ENCODE measurements at regions not wholly inside any gene's neighbourhood (a gene's known extent, or its start where the extent isn't known, plus 50 kb on each side); places are given as distances from the start of the nearest gene placed in this dataset.

GRCh38 chr3:72698154-72698917 lies 149.9 kb downstream of the SHQ1 start:
- FAIRE-seq, result no peak
- DNase-seq (ENCODE audit: extremely low spot score, insufficient read length, low read depth), result no peak

GRCh38 chr3:72697717-72698116 lies 150.5 kb downstream of the SHQ1 start:
- FAIRE-seq, result no peak
- no peak for DNase-seq (ENCODE audit: extremely low spot score, insufficient read length, low read depth)

- FAIRE-seq (no peak), DNase-seq (ENCODE audit: extremely low spot score, insufficient read length, low read depth) (no peak)
Observed at GRCh38 chr3:72696815-72697214, 151.4 kb downstream of the SHQ1 start.

- no peak for DNase-seq (ENCODE audit: extremely low spot score, insufficient read length, low read depth)
- FAIRE-seq, result no peak
Observed at GRCh38 chr3:72694398-72694797, 153.8 kb downstream of the SHQ1 start.

GRCh38 chr3:72692990-72693389 lies 155.3 kb downstream of the SHQ1 start:
- DNase-seq (ENCODE audit: extremely low spot score, insufficient read length, low read depth), result no peak
- no peak for FAIRE-seq

GRCh38 chr3:72690629-72691028 lies 157.6 kb downstream of the SHQ1 start:
- DNase-seq (ENCODE audit: extremely low spot score, insufficient read length, low read depth), result no peak
- no peak for FAIRE-seq

GRCh38 chr3:72682936-72683452 lies 165.3 kb downstream of the SHQ1 start:
- FAIRE-seq, result peak; percentile 82

GRCh38 chr3:72681598-72681997 lies 166.6 kb downstream of the SHQ1 start:
- no peak for FAIRE-seq

More at GRCh38 chr3:72682936-72683452, 165.3 kb downstream of the SHQ1 start:
- no peak for DNase-seq (ENCODE audit: extremely low spot score, insufficient read length, low read depth)

GRCh38 chr3:72680766-72681165 lies 167.5 kb downstream of the SHQ1 start:
- no peak for FAIRE-seq
- no peak for DNase-seq (ENCODE audit: extremely low spot score, insufficient read length, low read depth)

More at GRCh38 chr3:72681598-72681997, 166.6 kb downstream of the SHQ1 start:
- no peak for DNase-seq (ENCODE audit: extremely low spot score, insufficient read length, low read depth)

- FAIRE-seq (no peak), DNase-seq (ENCODE audit: extremely low spot score, insufficient read length, low read depth) (no peak)
Observed at GRCh38 chr3:72679540-72680198, 168.6 kb downstream of the SHQ1 start.

GRCh38 chr3:72678867-72679266 lies 169.4 kb downstream of the SHQ1 start:
- FAIRE-seq (no peak), DNase-seq (ENCODE audit: extremely low spot score, insufficient read length, low read depth) (no peak)

GRCh38 chr3:72678380-72678779 lies 169.9 kb downstream of the SHQ1 start:
- no peak for FAIRE-seq
- no peak for DNase-seq (ENCODE audit: extremely low spot score, insufficient read length, low read depth)

GRCh38 chr3:72675243-72675642 lies 173.0 kb downstream of the SHQ1 start:
- DNase-seq (ENCODE audit: extremely low spot score, insufficient read length, low read depth), result no peak
- no peak for FAIRE-seq

- FAIRE-seq (no peak), DNase-seq (ENCODE audit: extremely low spot score, insufficient read length, low read depth) (no peak)
Observed at GRCh38 chr3:72673011-72673771, 175.1 kb downstream of the SHQ1 start.

GRCh38 chr3:72669224-72669623 lies 179.0 kb downstream of the SHQ1 start:
- FAIRE-seq (no peak), DNase-seq (ENCODE audit: extremely low spot score, insufficient read length, low read depth) (no peak)

GRCh38 chr3:72666447-72666755 lies 181.8 kb downstream of the SHQ1 start:
- no peak for FAIRE-seq
- no peak for DNase-seq (ENCODE audit: extremely low spot score, insufficient read length, low read depth)

GRCh38 chr3:72665701-72666446 lies 182.4 kb downstream of the SHQ1 start:
- FAIRE-seq (peak; percentile 75), DNase-seq (ENCODE audit: extremely low spot score, insufficient read length, low read depth) (peak; percentile 20)

GRCh38 chr3:72665103-72665502 lies 183.1 kb downstream of the SHQ1 start:
- FAIRE-seq, result no peak
- DNase-seq (ENCODE audit: extremely low spot score, insufficient read length, low read depth), result no peak

GRCh38 chr3:72664184-72664975 lies 183.9 kb downstream of the SHQ1 start:
- DNase-seq (ENCODE audit: extremely low spot score, insufficient read length, low read depth) (no peak), FAIRE-seq (no peak)

Measured in GM18507 (cell line).